SK-N-MC (cell line): ENCODE measurements at regions not wholly inside any gene's neighbourhood (a gene's known extent, or its start where the extent isn't known, plus 50 kb on each side); places are given as distances from the start of the nearest gene placed in this dataset.

Source experiments
- EZH2 ChIP-seq: fragments of 200-600 bp; sonication (generic); IDR thresholded peaks from one replicate; pipeline ENCODE4 v1.6.1; 2017; ENCODE audit warnings: antibody characterized with exemption
- FOXP2 ChIP-seq: optimal IDR thresholded peaks from 2 replicates; pipeline ENCODE3; 2011; ENCODE audit warnings: mild to moderate bottlenecking, moderate library complexity; ENCODE audit not compliant: insufficient read depth; ENCODE audit errors: extremely low read length, control extremely low read depth
- POLR2AphosphoS5 ChIP-seq: IDR thresholded peaks from 2 replicates; pipeline ENCODE4 v1.6.1; 2012; ENCODE audit warnings: mild to moderate bottlenecking, low read depth, low read length, borderline replicate concordance

- TF ChIP-seq POLR2AphosphoS5 (no peak), FOXP2 (no peak), EZH2 (no peak)
Measured at GRCh38 chr14:53651096-53651740, 305.4 kb downstream of the BMP4 start.
